ENCODE measurements at regions not wholly inside any gene's neighbourhood (a gene's known extent, or its start where the extent isn't known, plus 50 kb on each side); places are given as distances from the start of the nearest gene placed in this dataset.
"Not testable (repeated sequence)": the region's sequence is repeated elsewhere in the genome, so short reads cannot be mapped to it uniquely, and the experiment has no call there.

- DNase-seq: no peak
Observed at GRCh38 chr15:79154483-79155135, 64.0 kb upstream of the RASGRF1 start.

DNA sequence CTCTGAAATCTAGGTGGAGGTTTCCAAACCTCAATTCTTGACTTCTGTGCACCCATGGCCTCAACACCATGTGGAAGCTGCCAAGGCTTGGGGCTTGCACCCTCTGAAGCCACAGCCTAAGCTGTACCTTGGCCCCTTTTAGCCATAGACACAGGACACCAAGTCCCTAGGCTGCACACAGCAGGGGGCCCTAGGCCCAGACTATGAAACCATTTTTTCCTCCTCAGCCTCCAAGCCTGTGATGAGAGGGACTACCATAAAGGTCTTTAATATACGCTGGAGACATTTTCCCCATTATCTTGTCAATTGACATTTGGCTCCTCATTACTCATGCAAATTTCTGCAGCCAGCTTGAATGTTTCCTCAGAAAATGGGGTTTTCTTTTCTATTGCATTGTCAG lies 53.7 kb upstream of the RASGRF1 start:
- DNase-seq: not testable (repeated sequence)

DNA sequence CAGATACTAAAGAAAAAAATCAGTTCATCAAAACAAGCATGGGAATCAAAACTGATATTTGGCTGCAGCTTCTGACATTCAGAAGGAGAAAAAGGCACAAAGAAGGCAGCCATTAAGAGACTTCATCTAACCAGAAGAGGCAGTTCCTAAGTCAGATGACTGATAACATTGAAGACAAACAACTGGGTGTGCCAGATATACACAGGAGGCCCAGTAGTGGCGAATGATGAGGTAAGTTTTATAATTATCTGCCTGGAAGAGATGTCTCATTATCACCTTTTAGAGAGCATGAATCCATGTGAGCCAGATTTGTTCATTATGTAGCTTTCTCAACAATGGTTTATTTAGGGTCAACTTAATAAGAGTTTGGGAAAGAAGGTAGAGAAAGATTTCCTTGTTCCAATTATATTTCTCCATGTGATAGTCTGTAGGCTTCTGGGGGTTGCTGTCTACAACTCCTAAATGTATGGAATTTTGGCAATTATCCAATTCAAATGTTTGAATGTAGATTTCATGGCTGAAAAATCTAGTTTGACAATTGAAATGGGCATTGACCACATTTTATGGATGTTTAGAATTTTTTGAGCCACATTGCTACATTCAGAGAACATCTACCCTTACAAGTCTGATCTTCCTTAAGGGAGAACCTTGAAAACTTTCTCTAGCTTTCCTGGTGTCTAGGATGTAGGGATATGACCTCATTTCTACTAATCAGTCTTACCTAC lies 50.4 kb upstream of the RASGRF1 start:
- no peak for DNase-seq

Measured in T-helper 9 cell (primary cell).